Endothelial cell of umbilical vein (primary cell): ENCODE measurements at regions not wholly inside any gene's neighbourhood (a gene's known extent, or its start where the extent isn't known, plus 50 kb on each side); places are given as distances from the start of the nearest gene placed in this dataset.

Source experiments
- BruUV-seq: library from RNA; stranded (reverse); fragments of 400-500 nt; replicated peaks from 2 replicates; lab custom pipeline; 2021; lab: Mats Ljungman, UMichigan
- CTCF ChIA-PET: fragments of 300-600, 350-600 bp; sonication (Branson Sonifier 250); formaldehyde crosslinking; loops from one replicate; lab custom pipeline; 2021; ENCODE audit warnings: antibody characterized with exemption, inconsistent platforms; lab: Charles Lee
- POLR2A ChIA-PET: fragments of 300-600, 350-600 bp; sonication (Branson Sonifier 250); formaldehyde crosslinking; loops from one replicate; lab custom pipeline; 2021; ENCODE audit warnings: antibody characterized with exemption, inconsistent platforms; lab: Charles Lee
- DNase-seq: peaks from one replicate; pipeline ENCODE4 v3.0.0-alpha.2; 2011; ENCODE audit warnings: low read depth, low spot score
- FAIRE-seq: peaks from 2 replicates; lab custom pipeline; 2011; peaks lifted over from hg19 to GRCh38; lab: Jason Lieb, UNC
- H2AFZ ChIP-seq: 2 replicates; pipeline ENCODE4 v1.6.0; 2012; ENCODE audit warnings: low read depth, low read length, control low read depth, inconsistent platforms
- H3K27ac ChIP-seq: 2 replicates; pipeline ENCODE4 v1.5.1; 2011; ENCODE audit warnings: low read depth, mild to moderate bottlenecking, control low read depth, low read length, moderate library complexity; ENCODE audit not compliant: insufficient read depth
- H3K27me3 ChIP-seq, 2 experiments: 2 replicates each; pipeline versions ENCODE4 v1.6.0 to v1.6.1; 2011; ENCODE audit warnings: low read length in 2 of 2, mixed read lengths in 1 of 2; ENCODE audit not compliant: control insufficient read depth in 2 of 2, insufficient read depth in 2 of 2
- H3K36me3 ChIP-seq, 2 experiments: 2 replicates in 1 of 2; 3 replicates in 1 of 2; pipeline ENCODE4 v1.5.1; 2011; ENCODE audit warnings: low read length in 2 of 2, mild to moderate bottlenecking in 1 of 2, moderate library complexity in 1 of 2; ENCODE audit not compliant: control insufficient read depth in 2 of 2, insufficient read depth in 2 of 2; ENCODE audit errors: extremely low read depth in 1 of 2
- H3K4me1 ChIP-seq: 3 replicates; pipeline ENCODE4 v1.5.1; 2011; ENCODE audit warnings: mild to moderate bottlenecking, low read length; ENCODE audit not compliant: control insufficient read depth, insufficient read depth; ENCODE audit errors: extremely low read depth
- H3K4me2 ChIP-seq: 2 replicates; pipeline ENCODE4 v1.6.1; 2011; ENCODE audit warnings: low read length, control low read depth, mixed read lengths; ENCODE audit not compliant: insufficient read depth
- H3K4me3 ChIP-seq, 3 experiments: fragments of 200-600 bp in 1 of 3; sonication (generic), shearing (Covaris generic) in 1 of 3; replicated peaks in 1 of 3; 2 replicates each; pipeline ENCODE4 v1.5.1; 2011 to 2016; ENCODE audit warnings: control low read depth in 3 of 3, low read length in 3 of 3, mild to moderate bottlenecking in 2 of 3, inconsistent platforms in 1 of 3, low read depth in 1 of 3, moderate library complexity in 1 of 3; ENCODE audit not compliant: insufficient read depth in 1 of 3
- H3K79me2 ChIP-seq: 2 replicates; pipeline ENCODE4 v1.6.0; 2012; ENCODE audit warnings: low read length, inconsistent platforms; ENCODE audit not compliant: control insufficient read depth, insufficient read depth
- H3K9ac ChIP-seq: replicated peaks from 2 replicates; pipeline ENCODE3; 2011; ENCODE audit warnings: low read length, control low read depth; ENCODE audit not compliant: insufficient read depth; ENCODE audit errors: extremely low read depth
- H3K9me1 ChIP-seq: replicated peaks from 3 replicates; pipeline ENCODE4 v1.6.0; 2011; ENCODE audit warnings: mild to moderate bottlenecking, low read length; ENCODE audit not compliant: control insufficient read depth, insufficient read depth; ENCODE audit errors: extremely low read depth
- H3K9me3 ChIP-seq: replicated peaks from 2 replicates; pipeline ENCODE4 v1.5.1; 2012; ENCODE audit warnings: low read length, inconsistent platforms; ENCODE audit not compliant: control insufficient read depth, insufficient read depth
- H4K20me1 ChIP-seq: replicated peaks from 2 replicates; pipeline ENCODE3; 2011; ENCODE audit warnings: mild to moderate bottlenecking, low read length; ENCODE audit not compliant: control insufficient read depth, insufficient read depth; ENCODE audit errors: extremely low read depth
- CTCF ChIP-seq, 2 donors: IDR thresholded peaks; 1 replicate in 1 of 2; 2 replicates in 1 of 2; pipeline ENCODE4 v1.5.1; 2011; ENCODE audit warnings: low read length in 2 of 2, mild to moderate bottlenecking in 2 of 2, moderate library complexity in 2 of 2, control low read depth in 1 of 2, inconsistent platforms in 1 of 2, low read depth in 1 of 2; ENCODE audit not compliant: insufficient read depth in 1 of 2; ENCODE audit errors: extremely low read depth in 1 of 2
- EZH2 ChIP-seq: IDR thresholded peaks from 2 replicates; pipeline ENCODE4 v1.6.1; 2012; ENCODE audit warnings: borderline replicate concordance, low read depth, mild to moderate bottlenecking, moderate library complexity, low read length, inconsistent platforms; ENCODE audit not compliant: severe bottlenecking
- FOS ChIP-seq: IDR thresholded peaks from 2 replicates; pipeline ENCODE4 v1.6.1; 2011; ENCODE audit warnings: mild to moderate bottlenecking, low read length, moderate library complexity, borderline replicate concordance; ENCODE audit not compliant: insufficient read depth
- GATA2 ChIP-seq: IDR thresholded peaks from 2 replicates; pipeline ENCODE4 v1.7.0; 2011; ENCODE audit warnings: low read depth, mild to moderate bottlenecking, moderate library complexity, mixed read lengths, low read length; ENCODE audit not compliant: insufficient read length, insufficient read depth
- JUN ChIP-seq: IDR thresholded peaks from 2 replicates; pipeline ENCODE4 v1.6.1; 2011; ENCODE audit warnings: borderline replicate concordance, low read depth; ENCODE audit not compliant: insufficient read length, insufficient read depth
- MAX ChIP-seq: IDR thresholded peaks from 2 replicates; pipeline ENCODE4 v1.6.1; 2011; ENCODE audit not compliant: insufficient read depth, insufficient read length
- MYC ChIP-seq: IDR thresholded peaks from one replicate; pipeline ENCODE4 v1.6.1; 2011; ENCODE audit warnings: mild to moderate bottlenecking, low read depth, low read length
- POLR2A ChIP-seq: IDR thresholded peaks from 2 replicates; pipeline ENCODE4 v1.6.1; 2012; ENCODE audit warnings: low read depth, mild to moderate bottlenecking, control low read depth, low read length
- POLR2AphosphoS5 ChIP-seq: IDR thresholded peaks from 2 replicates; pipeline ENCODE4 v1.6.1; 2012; ENCODE audit warnings: low read depth, mild to moderate bottlenecking, control low read depth, low read length, moderate library complexity; ENCODE audit not compliant: insufficient read depth
- dilution Hi-C: fragments of 300-500 bp; cut with MboI; formaldehyde crosslinking; loops from one replicate; pipeline ENCODE4 v1.15.0; 2019; ENCODE audit warnings: low sequenced_read_pairs; ENCODE audit not compliant: extremely low pct_ligation_motif_present
- intact Hi-C: fragments of 100-400 bp; cut with micrococcal nuclease; formaldehyde crosslinking; loops from one replicate; pipeline ENCODE4 v1.10.0; 2022

DNA sequence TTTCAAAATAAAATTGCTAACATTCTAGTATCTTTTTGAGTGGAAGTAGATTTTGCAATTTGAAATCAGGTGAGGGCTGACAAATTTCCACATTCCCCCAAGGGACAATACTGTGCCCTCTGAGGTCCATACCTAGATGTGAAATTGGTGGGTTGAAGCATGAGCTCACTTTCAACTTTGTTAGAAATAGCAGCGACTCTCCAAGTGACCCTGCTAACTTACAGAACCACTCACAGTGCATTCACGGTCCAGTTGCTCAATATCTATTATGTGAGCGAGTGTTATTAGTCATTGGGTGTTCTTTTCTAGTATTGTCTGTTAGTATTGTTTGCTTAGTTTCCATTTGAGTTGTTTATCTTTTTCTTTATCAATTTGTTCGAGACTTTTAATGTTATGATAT lies 53.6 kb upstream of the ASB17 start:
- TF ChIP-seq MYC (no peak), EZH2 (no peak), GATA2 (no peak), POLR2AphosphoS5 (no peak), CTCF (IDR thresholded peaks at IDR 0.05; ENCODE audit: extremely low read depth in 1 of 2, insufficient read depth in 1 of 2, low read depth in 1 of 2, low read length in 2 of 2) (no peak), FOS (no peak), JUN (no peak), MAX (no peak), POLR2A (no peak)
- DNase-seq (no peak), FAIRE-seq (no peak)
- ChIA-PET CTCF (interaction anchor here (0.9 to 1.2 kb wide), 2 partner anchors 10 to 67 kb away, joined by 3 to 5 read pairs; no protein-coding TSS in a partner anchor), POLR2A (interaction anchor here (0.6 kb wide), 1 partner anchor 10 kb away, joined by 4 read pairs; no protein-coding TSS in a partner anchor)
- Histone ChIP-seq H3K4me3 (no peak overlapping the region), H3K9me1 (no peaks in the 10 kb centered on the region), H3K9me3 (no peaks in the 10 kb centered on the region), H3K27ac (no peak overlapping the region), H3K27me3 (peaks cover 2 to 5% of the 10 kb centered on the region in 2 experiments), H3K79me2 (no peaks in the 10 kb centered on the region), H3K4me2 (no peak overlapping the region), H3K4me1 (no peaks in the 10 kb centered on the region), H4K20me1 (no peaks in the 10 kb centered on the region), H3K9ac (no peak overlapping the region), H2AFZ (no peak overlapping the region), H3K36me3 (no peaks in the 10 kb centered on the region)
- BruUV-seq = no TSS peak
- dilution Hi-C loops = no loop called here
- intact Hi-C loops = no loop called here
